Stimulated activated CD8-positive, alpha-beta memory T cell treated with anti-CD3 and anti-CD28 coated beads, Interleukin-7, amount 100 ng/mL, for 24 hours (primary cell): ENCODE measurements at regions not wholly inside any gene's neighbourhood (a gene's known extent, or its start where the extent isn't known, plus 50 kb on each side); places are given as distances from the start of the nearest gene placed in this dataset.
"Not testable (repeated sequence)": the region's sequence is repeated elsewhere in the genome, so short reads cannot be mapped to it uniquely, and the experiment has no call there.

ENCODE experiments used
- DNase-seq: peaks from one replicate; pipeline ENCODE4 v3.0.0-alpha.2; 2020; ENCODE audit warnings: low read depth

- no peak for DNase-seq
Observed at GRCh38 chr16:52976539-52977167, 76.0 kb downstream of the CHD9NB start.

GRCh38 chr16:52967744-52968143, 85.0 kb downstream of the CHD9NB start:
- DNase-seq, result no peak

- no peak for DNase-seq
Observed at GRCh38 chr16:52964290-52964689, 88.4 kb downstream of the CHD9NB start.

DNA sequence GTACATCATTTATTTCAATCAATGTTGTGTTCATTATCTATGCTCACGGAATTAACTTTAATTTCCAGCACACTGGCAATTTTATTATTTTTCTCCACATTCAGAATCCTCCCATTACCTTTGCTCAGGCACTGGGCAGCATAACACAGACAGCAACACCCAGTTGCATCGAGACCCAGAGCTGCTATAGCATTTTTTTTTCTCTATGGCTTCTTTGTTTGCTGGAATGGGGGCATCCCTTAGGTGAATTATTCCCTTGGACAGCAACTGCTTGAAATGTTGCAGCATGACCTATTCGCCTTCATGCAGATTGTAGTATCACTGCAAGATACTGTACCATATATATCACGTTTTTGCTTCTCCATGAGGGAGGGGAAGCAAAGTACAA, 88.8 kb downstream of the CHD9NB start:
- no peak for DNase-seq

GRCh38 chr16:52963212-52963854, 89.4 kb downstream of the CHD9NB start:
- no peak for DNase-seq

GRCh38 chr16:52958951-52959350, 93.7 kb downstream of the CHD9NB start:
- DNase-seq, result no peak

- no peak for DNase-seq
Observed at GRCh38 chr16:52957199-52957598, 95.5 kb downstream of the CHD9NB start.

DNA sequence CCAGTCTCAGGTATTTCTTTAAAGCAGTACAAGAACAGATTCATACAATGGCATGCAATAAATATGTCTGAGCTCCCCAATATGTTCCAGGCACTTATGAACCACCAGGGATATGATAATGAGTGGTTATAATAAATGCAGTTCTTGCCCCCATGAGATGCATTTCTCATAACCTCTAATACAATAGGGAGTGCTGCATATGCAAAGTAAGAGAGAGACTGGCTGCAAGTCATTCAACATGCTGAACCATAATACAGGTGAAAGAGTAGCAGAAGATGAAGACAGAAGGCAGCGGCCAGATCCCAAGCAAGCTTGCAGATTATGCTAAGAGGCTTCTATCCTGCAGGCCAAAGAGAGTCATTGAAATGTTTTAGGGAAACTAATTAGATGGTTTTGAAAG, 96.7 kb downstream of the CHD9NB start:
- DNase-seq, result no peak

- DNase-seq, result no peak
Observed at GRCh38 chr16:52953215-52953614, 99.5 kb downstream of the CHD9NB start.

DNA sequence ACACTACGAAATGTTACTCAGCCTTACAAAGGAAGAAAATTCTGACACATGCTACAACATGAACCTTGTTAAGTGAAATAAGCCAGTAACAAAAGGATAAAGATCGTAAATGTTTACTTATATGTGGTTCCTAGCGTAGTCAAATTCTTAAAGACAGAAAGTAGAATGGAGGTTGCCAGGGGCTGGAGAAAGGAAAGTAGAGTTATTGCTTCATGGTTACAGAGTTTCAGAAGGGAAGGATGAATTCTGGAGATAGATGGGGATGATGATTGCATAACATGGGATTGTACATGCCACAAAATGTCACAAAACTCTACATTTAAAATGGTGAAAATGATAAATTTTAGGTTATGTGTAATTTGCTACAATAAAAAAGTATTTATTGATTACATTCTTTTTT, 103.8 kb downstream of the CHD9NB start:
- no peak for DNase-seq

DNA sequence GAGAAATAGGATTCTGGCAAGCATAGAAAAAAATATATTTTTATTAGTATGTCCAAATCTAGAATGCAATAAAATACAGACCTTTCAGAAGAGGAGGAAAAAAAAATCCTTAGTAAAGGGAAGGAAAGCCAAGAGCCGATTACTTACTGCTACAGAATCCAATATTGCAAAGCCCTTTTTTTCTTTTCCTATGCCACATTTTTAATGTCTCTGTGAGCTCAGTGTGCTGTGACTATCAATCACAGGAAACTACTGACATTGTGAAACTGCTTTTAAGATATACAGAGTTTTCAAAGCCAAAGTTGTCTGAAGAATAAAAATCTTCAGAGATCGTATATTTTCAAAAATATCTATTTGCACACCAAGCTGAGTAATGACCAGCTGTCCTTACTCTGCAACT, 120.4 kb downstream of the CHD9NB start:
- DNase-seq, result no peak

DNA sequence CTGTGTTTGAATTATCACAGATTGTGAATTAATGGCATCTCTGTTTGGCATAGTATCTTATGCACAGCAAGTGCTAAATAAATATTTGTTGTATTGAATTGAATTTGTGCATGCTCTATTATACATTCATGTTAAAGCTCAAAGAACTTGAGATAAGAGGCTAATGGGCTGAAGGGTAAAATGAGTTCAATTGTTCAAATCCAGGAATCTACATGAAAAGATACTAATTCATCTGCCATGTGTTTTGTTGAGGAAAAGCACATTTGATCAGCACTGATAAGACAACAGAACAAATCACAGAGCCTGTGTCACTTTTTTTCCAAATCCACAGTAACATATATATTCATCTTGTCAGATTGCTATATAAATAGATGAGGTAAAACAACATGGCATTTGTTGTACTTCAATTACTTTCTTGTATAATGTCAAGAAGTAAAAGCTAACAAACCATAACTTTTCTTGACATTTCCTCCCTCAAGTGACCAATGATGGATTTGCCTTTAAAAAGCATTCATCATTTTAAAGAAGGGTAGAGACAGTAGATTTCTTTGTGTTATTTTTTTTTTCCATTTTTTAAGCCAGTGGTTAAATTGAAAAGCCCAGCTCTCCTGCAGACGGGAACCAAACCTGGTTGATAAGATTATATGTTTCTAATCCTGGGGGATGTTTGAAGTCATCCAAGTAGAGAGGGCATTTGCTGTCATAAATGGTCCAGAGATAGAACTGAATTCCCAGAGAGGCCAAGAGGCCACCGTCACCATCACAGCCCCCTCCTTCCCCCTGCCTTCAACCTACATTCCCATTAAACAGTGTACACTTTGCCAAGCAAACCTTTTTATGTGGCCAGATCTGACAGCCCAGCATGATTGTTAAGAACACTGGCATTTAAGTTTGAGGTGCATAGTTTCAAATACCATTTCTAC, 123.0 kb downstream of the CHD9NB start:
- DNase-seq, result no peak

- DNase-seq, result no peak
Observed at GRCh38 chr16:52928955-52929354, 123.7 kb downstream of the CHD9NB start.

DNA sequence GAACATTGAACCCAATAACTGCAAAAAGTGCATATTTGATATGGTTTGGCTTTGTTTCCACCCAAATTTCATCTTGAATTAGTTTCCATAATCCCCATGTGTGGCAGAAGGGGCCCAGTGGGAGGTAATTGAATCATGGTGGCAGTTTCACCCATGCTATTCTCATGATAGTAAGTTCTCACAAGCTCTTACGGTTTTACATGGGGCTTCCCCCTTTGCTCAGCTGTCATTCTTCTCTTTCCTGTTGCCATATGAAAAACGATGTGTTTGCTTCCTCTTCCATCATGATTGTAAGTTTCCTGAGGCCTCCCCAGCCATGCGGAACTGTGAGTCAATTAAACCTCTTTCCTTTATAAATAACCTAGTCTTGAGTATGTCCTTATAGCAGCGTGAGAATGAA, 127.6 kb downstream of the CHD9NB start:
- DNase-seq, result no peak

DNA sequence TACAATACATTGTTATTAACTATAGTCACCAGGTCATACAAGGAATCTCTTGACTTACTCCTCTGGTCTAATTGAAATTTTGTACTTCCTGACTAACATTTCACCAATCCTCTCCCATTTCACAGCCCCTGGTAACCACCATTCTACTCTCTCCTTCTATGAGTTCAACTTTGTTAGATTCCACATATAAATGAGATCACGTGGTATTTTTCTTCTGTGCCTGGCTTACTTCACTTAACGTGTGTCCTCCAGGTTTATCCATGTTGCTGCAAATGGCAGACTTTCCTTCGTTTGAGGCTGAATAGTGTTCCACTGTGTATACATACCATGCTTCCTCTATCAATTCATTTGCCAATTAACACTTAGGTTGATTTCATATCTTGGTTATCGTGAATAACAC, 128.5 kb downstream of the CHD9NB start:
- DNase-seq, result no peak

GRCh38 chr16:52921104-52921503, 131.6 kb downstream of the CHD9NB start:
- DNase-seq, result no peak

DNA sequence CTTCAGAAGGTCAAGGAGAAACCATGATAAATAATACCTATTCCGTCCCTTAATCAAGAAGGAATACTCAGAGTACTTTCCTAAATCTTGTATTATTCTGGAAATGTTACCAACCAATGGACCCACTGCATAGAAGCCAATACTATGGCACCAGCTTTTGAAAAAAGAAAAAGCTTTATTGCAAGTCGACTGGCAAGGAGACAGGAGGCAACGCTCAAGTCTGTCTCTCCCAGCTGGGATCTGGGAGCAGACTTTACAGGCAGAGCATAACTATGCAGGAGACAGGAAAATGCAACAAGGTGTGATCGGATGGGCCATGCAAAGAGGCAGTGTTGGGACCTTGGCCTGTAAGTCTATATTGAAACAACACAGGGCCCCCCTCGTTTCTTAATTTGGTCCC, 132.4 kb downstream of the CHD9NB start:
- no peak for DNase-seq

DNA sequence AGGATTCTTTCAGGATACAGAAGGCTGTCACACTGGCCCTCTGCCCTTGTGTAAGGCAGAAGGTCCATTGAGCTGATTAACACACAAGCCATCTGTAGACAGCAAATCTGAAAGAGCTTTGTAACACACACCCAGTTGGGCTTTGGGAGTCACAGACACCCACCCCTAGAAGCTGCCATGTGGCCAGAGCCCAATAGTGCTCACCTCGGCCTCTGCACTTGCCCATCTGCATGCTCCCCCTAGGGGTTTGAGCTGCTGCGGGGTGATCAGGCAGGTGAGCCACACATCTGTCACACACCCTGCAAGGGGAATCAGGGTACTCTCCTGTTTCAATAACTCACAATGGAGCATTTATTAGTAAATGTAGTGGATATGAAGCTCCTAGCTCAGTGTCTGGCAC, 138.3 kb downstream of the CHD9NB start:
- no peak for DNase-seq

DNA sequence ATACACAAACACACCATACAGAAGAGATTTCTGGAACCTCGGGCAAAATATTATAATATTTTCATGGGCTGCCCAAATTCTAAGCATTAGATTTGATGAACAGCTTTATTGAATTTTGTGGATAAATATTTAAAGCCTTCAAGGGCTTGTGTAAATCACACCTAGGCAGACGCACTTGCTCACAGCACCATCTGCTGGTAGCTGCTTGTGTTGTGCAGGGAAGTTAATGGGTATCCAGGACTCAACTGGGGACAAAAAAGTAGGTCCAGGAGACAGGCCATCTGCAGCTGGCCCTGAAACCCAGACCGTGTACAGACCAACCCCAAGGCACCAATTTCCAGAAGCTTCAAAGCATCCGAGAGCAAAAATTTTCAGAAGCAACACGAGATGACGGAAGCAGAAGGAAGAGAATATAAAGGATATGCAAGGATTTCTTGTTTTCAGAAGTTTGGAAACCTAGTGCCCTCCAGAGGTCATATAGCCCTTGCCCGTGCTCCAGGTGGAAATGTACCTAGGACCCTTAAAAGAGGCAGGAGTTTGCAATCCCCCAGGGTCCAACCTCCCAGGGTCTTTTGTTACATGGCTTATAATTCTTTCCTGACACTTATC, 140.0 kb downstream of the CHD9NB start:
- peak; percentile 2 for DNase-seq

- not testable (repeated sequence) for DNase-seq
Observed at GRCh38 chr16:52908057-52908456, 144.6 kb downstream of the CHD9NB start.

- DNase-seq, result no peak
Observed at GRCh38 chr16:52906281-52906680, 146.4 kb downstream of the CHD9NB start.

DNA sequence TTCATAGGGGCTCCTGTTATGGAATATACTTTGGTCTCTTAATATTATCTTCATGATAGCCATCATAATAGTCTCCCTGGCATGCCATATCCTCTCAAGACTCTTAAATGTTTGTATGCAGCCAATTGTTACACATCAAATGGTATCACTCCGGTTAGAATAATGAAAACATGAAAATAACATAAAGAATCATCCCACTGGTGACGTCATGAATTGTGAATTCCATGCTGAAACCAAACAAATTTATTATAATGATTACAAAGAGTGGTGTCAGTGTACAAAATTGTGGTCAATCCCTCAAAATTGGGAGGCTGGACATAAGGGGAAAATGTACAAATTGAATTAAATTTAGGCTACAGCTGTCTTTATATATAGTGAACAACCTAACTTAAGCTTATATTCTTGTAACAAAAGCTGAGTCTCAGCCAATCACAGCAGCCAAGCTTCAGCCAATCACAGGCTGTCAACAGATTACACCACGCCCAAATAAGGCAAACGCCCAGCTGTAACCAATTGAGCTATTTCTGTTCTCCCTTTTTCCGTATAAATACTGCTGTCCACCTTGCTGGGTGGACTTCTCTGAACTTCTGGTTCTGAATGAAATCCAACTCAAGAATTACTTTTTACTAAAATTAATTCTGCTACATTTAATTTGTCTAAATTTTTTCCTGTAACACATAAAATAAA, 156.1 kb downstream of the CHD9NB start:
- no peak for DNase-seq
